Dendritic cell treated with granulocyte-macrophage colony-stimulating factor and Interleukin-4, amounts not matched to agents 40 ng/mL and 50 ng/mL, for 4 days (primary cell): ENCODE measurements at regions not wholly inside any gene's neighbourhood (a gene's known extent, or its start where the extent isn't known, plus 50 kb on each side); places are given as distances from the start of the nearest gene placed in this dataset.
"Not testable (repeated sequence)": the region's sequence is repeated elsewhere in the genome, so short reads cannot be mapped to it uniquely, and the experiment has no call there.

Experiments
- H3K27ac Mint-ChIP-seq: one replicate; pipeline ENCODE4 v1.8.0; 2022; ENCODE audit warnings: mild to moderate bottlenecking, mixed read lengths
- H3K27me3 Mint-ChIP-seq: one replicate; pipeline ENCODE4 v1.8.0; 2022; ENCODE audit warnings: mild to moderate bottlenecking, mixed read lengths
- H3K36me3 Mint-ChIP-seq: one replicate; pipeline ENCODE4 v1.8.0; 2022; ENCODE audit warnings: low read depth, mixed read lengths
- H3K4me1 Mint-ChIP-seq: one replicate; pipeline ENCODE4 v1.8.0; 2022; ENCODE audit warnings: low read depth, mixed read lengths
- H3K4me3 Mint-ChIP-seq: one replicate; pipeline ENCODE4 v1.8.0; 2022; ENCODE audit warnings: mild to moderate bottlenecking, moderate library complexity, mixed read lengths
- H3K9me3 Mint-ChIP-seq: one replicate; pipeline ENCODE4 v1.8.0; 2022; ENCODE audit warnings: mixed read lengths
- intact Hi-C: fragments of 100-400 bp; cut with micrococcal nuclease; formaldehyde crosslinking; loops from one replicate; pipeline ENCODE4 v1.15.0; 2022

DNA sequence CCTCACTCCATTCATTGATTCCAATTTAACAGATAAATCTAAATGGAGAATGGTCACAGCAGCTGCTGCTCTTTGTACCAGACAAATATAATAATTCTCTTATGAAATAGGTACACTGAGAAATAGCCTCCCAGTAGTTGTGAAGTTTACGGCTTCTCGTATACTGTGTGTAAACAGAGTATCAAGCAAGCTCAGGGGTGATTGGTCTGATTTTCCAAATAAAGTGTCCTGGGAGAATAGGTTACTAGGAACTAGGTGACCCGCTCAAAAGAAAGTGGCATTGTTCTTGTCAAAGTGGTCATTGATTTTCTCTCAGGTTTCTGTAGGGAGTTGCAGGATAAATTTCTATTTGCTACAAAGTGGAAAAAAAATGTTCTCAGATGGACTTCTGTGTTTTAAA is 838.2 kb downstream of the RAPGEF2 start:
- intact Hi-C loops: no loop called here
- H3K27ac Mint-ChIP-seq: no peak overlapping the region
- no peak overlapping the region for H3K4me3 Mint-ChIP-seq
- H3K27me3 Mint-ChIP-seq: no peaks in the 10 kb centered on the region
- peaks cover 2% of the 10 kb centered on the region for H3K9me3 Mint-ChIP-seq
- no peaks in the 10 kb centered on the region for H3K4me1 Mint-ChIP-seq
- H3K36me3 Mint-ChIP-seq: no peaks in the 10 kb centered on the region

DNA sequence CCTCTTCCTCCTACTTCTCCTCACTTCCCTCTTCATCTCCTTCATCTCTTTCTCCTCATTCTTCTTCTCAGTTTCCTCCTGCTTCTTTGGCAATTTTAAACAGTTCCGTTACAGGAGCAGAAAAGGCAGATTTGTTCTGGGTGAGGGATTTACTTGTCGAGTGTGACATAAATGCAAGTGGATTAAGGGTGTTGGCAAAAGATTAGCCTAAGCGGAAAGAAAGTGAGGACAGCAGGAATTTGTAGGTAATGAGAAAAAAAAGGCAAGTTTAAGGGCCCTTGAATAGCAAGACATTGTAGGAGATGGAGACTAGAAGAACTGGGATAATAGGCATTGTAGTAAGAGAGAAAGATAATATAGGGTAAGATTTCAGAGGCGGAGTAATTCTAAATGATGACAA is 841.6 kb downstream of the RAPGEF2 start:
- H3K4me3 Mint-ChIP-seq: no peak overlapping the region
- no peaks in the 10 kb centered on the region for H3K36me3 Mint-ChIP-seq
- H3K27me3 Mint-ChIP-seq: no peaks in the 10 kb centered on the region
- H3K27ac Mint-ChIP-seq: no peak overlapping the region
- H3K4me1 Mint-ChIP-seq: no peaks in the 10 kb centered on the region
- intact Hi-C loops: no loop called here
- H3K9me3 Mint-ChIP-seq: no peaks in the 10 kb centered on the region

DNA sequence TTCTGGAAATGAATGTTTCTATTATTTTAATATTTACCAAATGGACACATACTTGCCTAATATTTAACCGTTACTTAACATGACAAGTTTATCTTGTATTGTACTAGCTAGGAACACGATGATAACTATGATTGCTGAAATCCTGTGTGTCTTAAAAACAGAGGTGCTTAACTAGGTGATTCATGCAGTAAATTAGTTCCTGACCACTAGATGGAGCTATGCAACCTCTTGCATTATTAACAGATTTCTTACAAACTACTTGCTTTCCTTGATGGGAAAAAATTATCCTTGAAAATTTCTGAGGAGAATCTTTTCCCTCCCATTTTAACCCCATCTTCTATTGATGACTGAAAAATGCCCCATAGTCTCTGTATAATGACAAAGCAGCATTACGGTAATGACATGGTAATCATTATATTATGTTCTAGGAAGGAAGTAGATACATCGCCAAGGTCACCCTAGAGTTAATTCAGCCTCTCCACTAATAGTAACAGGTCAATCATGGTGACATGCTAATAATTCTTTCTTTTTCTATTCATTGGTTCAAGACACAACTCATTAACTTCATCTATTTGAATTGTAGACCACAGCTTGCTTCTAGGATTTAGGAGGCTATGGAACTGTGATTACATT is 844.2 kb downstream of the RAPGEF2 start:
- Mint-ChIP-seq H3K4me3 (no peak overlapping the region), H3K9me3 (no peaks in the 10 kb centered on the region), H3K27me3 (no peaks in the 10 kb centered on the region), H3K27ac (no peak overlapping the region), H3K4me1 (no peaks in the 10 kb centered on the region), H3K36me3 (no peaks in the 10 kb centered on the region)
- intact Hi-C loops: no loop called here

DNA sequence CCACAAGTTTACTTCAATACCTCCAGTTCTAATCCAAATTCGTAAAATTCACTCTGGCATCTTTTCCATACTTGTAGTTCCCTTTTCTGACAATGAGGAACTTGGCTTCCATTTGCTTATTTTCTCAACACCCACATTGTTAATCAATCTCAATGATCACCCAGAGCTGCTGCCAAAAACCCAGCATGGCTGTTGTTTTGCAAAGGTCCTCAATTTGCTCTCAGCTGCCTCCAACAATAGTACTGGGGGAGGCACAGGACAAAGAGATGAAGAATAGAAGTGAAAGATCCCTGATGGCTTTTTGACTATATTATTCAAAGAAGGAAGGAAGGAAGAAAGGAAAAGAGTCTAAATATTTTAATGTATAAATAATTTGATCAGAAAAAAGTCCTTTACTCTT is 847.8 kb downstream of the RAPGEF2 start:
- no peaks in the 10 kb centered on the region for H3K4me1 Mint-ChIP-seq
- intact Hi-C loops: no loop called here
- H3K9me3 Mint-ChIP-seq: no peaks in the 10 kb centered on the region
- no peaks in the 10 kb centered on the region for H3K36me3 Mint-ChIP-seq
- no peaks in the 10 kb centered on the region for H3K27me3 Mint-ChIP-seq
- H3K4me3 Mint-ChIP-seq: no peak overlapping the region
- no peak overlapping the region for H3K27ac Mint-ChIP-seq

DNA sequence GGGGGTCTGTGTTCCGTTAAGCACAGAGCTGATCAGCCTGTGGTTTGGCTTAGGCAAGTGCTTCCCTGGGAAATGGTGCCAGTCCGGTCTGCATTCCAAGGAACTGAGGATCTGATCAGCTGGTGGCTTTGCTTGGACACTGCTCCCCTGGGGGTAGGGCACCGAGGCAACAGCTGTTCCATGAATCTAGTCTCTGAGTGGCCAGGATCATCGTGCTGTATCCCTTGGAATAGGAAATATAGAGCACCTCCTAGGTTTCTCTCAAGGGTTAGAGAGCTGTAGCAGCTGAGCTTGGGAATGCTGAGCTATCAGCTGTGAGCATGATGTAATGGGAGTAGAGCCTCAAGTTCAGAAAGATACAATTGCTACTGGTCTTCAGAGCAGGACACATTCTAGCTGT is 863.9 kb downstream of the RAPGEF2 start:
- Mint-ChIP-seq H3K9me3 (no peaks in the 10 kb centered on the region), H3K36me3 (no peaks in the 10 kb centered on the region), H3K4me3 (no peak overlapping the region), H3K4me1 (no peaks in the 10 kb centered on the region), H3K27me3 (no peaks in the 10 kb centered on the region), H3K27ac (no peak overlapping the region)
- intact Hi-C loops: no loop called here

DNA sequence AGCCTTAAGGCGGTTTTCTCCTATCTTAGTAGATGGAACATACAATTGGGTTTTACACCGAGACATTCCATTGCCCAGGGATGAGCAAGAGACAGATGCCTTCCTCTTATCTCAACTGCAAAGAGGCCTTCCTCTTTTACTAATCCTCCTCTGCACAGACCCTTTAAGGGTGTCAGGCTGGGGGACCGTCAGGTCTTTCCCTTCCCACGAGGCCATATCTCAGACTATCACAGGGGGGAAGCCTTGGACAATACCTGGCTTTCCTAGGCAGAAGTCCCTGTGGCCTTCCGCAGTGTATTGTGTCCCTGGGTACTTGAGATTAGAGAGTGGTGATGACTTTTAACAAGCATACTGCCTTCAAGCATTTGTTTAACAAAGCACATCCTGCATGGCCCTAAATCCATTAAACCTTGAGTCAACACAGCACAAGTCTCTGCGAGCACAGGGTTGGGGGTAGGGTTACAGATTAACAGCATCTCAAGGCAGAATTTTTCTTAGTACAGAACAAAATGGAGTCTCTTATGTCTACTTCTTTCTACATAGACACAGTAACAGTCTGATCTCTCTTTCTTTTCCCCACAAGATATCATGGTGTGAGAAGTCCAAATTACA is 874.1 kb downstream of the RAPGEF2 start:
- H3K27ac Mint-ChIP-seq, H3K4me3 Mint-ChIP-seq, H3K36me3 Mint-ChIP-seq, H3K27me3 Mint-ChIP-seq, H3K4me1 Mint-ChIP-seq, intact Hi-C loops: not testable (repeated sequence)
- H3K9me3 Mint-ChIP-seq: peaks cover 25% of the 10 kb centered on the region

DNA sequence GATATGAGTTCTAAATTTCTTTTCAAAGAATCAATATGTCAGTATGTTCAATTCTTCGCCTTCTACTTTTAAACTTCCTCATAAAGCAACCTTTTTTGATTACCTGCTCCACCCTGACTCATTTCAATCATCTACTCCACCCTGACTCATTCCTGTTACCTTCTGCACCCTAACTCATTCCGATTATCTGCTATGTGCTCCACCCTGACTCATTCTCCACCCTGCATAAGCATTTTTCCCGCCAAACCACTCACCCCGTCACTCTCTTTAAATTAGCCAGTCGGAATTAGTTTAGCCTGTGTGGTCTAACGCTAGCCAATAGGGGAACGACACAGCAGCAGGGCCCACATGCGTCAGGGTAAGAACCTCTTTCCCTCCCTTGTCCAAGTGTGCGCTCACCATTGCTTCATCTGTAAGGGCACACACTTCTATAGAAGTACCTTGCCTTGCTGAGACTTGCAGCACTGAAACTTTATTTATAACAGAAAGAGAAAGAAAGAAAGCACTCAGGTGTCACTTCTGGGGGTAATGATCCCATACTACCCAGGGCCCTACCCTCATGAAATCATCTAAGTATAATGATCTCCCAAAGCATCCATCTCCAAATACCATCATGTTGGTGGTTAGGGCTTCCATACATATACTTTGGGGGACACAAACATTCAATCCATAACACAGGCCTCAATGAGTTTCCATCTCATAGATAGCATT is 875.2 kb downstream of the RAPGEF2 start:
- H3K36me3 Mint-ChIP-seq: no peaks in the 10 kb centered on the region
- H3K4me1 Mint-ChIP-seq: no peaks in the 10 kb centered on the region
- H3K27me3 Mint-ChIP-seq: no peaks in the 10 kb centered on the region
- no peak overlapping the region for H3K27ac Mint-ChIP-seq
- intact Hi-C loops: no loop called here
- no peak overlapping the region for H3K4me3 Mint-ChIP-seq
- peaks cover 16% of the 10 kb centered on the region for H3K9me3 Mint-ChIP-seq

DNA sequence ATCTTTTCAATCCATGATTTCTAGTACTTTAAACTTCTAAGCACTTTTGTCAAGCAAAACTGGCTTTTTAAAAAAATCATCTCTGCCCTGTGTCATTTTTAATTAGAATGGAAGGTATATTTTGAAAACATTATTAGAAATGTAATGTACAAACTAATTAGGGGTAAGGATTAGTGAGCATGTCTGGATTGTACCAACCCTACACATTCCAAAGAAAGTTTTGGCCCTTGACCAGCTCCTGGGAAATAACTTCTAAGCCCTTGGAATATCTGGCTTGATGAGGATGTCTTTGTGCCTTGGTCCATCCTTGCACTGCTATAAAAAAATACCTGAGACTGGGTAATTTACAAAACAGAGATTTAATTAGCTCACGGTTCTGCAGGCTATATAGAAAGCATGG is 876.5 kb downstream of the RAPGEF2 start:
- intact Hi-C loops: no loop called here
- H3K4me1 Mint-ChIP-seq: no peaks in the 10 kb centered on the region
- H3K27ac Mint-ChIP-seq: no peak overlapping the region
- no peaks in the 10 kb centered on the region for H3K27me3 Mint-ChIP-seq
- H3K9me3 Mint-ChIP-seq: peaks cover 13% of the 10 kb centered on the region
- H3K36me3 Mint-ChIP-seq: no peaks in the 10 kb centered on the region
- H3K4me3 Mint-ChIP-seq: no peak overlapping the region

DNA sequence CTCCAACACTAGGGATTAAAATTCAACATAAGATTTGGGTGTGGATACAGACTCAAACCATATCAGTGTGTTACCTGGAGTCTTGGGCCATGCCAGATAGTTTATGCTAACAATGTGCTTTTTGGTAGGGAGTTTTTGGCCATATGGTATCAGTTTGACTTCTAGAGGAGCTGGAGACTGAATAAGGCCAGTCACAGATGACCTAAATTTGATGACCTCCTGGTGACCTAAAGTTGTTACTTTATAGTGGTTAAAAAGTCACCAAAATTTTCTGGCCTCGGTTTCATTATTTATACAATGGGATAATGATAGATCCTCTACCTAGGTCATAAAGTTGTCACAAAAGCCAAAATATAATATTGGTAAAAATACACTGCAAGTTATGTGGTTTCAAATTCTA is 877.1 kb downstream of the RAPGEF2 start:
- Mint-ChIP-seq H3K36me3 (no peaks in the 10 kb centered on the region), H3K27me3 (no peaks in the 10 kb centered on the region)
- intact Hi-C loops: no loop called here

DNA sequence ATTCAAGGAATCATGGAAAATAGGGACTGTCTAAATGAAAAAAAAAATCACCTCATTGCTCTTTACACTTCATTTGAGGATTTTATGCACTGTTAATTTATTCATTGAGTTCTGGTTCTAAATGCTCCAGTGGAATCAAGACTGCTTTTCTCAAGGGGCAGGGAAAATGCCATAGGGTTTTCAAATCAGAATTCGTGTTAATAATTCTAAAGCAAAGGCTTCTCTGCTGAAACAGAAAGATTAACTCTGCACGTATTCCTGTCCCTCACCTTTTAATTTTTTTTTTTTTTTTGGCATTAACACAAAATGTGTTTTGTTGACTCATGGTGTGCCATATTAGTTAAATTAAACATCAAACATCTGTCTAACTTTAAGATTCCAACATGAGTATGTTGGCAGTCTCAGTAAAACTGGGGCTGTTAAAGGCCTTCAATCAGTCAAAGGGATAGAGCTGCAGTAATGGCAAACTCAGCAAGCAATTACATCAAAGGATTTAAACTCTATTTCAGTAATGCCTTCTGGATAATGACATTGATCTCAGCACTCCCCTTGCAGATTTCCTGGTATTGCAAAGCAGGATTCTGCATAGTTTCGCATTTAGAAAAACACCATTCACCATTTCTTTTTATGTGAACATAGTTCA is 878.1 kb downstream of the RAPGEF2 start:
- H3K27me3 Mint-ChIP-seq: no peaks in the 10 kb centered on the region
- no peak overlapping the region for H3K27ac Mint-ChIP-seq
- H3K4me1 Mint-ChIP-seq: no peaks in the 10 kb centered on the region
- H3K9me3 Mint-ChIP-seq: peaks cover 13% of the 10 kb centered on the region
- H3K4me3 Mint-ChIP-seq: no peak overlapping the region
- no peaks in the 10 kb centered on the region for H3K36me3 Mint-ChIP-seq
- intact Hi-C loops: no loop called here

More for the DNA sequence above, 877.1 kb downstream of the RAPGEF2 start:
- H3K4me1 Mint-ChIP-seq: no peaks in the 10 kb centered on the region
- no peak overlapping the region for H3K27ac Mint-ChIP-seq
- no peak overlapping the region for H3K4me3 Mint-ChIP-seq
- H3K9me3 Mint-ChIP-seq: peaks cover 13% of the 10 kb centered on the region

DNA sequence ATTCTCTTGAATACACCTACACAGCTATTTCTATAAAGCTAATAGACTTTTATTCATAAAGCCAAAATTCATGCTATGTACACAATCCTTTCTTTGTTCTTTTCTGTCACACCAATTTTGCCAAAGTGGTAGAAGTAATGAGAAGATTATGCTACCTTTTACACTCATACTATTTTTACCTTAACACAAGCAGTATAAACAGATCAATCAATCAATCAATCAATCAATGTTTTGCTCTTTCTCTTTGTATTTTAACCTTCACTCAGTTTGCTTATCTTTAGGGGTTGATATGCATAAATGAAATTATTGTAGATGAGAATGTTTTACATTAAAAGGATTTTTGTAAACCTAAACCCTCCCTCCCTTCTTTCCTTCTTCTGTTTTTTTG is 878.6 kb downstream of the RAPGEF2 start:
- intact Hi-C loops: no loop called here

DNA sequence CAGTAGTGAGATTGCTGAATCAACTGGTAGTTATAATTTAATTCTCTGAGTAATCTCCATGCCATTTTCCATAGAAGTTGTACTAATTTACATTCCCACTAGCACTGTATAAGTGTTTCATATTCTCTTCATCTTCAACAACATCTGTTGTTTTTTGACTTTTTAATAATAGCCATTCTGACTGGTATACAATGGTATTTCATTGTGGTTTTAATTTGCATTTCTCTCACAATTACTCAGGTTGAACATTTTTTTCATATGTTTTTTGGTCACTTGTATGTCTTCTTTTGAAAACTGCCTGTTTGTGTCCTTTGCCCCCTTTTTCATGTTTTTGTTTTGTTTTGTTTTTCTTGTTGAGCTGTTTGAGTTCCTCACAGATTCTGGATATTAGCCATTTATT is 880.2 kb downstream of the RAPGEF2 start:
- Mint-ChIP-seq H3K27me3 (no peaks in the 10 kb centered on the region), H3K4me3 (no peak overlapping the region), H3K4me1 (no peaks in the 10 kb centered on the region), H3K9me3 (peaks cover 2% of the 10 kb centered on the region), H3K36me3 (no peaks in the 10 kb centered on the region), H3K27ac (no peak overlapping the region)
- intact Hi-C loops: no loop called here

More for the DNA sequence above, 878.6 kb downstream of the RAPGEF2 start:
- no peaks in the 10 kb centered on the region for H3K4me1 Mint-ChIP-seq
- H3K9me3 Mint-ChIP-seq: peaks cover 13% of the 10 kb centered on the region
- no peaks in the 10 kb centered on the region for H3K36me3 Mint-ChIP-seq
- H3K4me3 Mint-ChIP-seq: no peak overlapping the region
- H3K27me3 Mint-ChIP-seq: no peaks in the 10 kb centered on the region
- H3K27ac Mint-ChIP-seq: no peak overlapping the region

DNA sequence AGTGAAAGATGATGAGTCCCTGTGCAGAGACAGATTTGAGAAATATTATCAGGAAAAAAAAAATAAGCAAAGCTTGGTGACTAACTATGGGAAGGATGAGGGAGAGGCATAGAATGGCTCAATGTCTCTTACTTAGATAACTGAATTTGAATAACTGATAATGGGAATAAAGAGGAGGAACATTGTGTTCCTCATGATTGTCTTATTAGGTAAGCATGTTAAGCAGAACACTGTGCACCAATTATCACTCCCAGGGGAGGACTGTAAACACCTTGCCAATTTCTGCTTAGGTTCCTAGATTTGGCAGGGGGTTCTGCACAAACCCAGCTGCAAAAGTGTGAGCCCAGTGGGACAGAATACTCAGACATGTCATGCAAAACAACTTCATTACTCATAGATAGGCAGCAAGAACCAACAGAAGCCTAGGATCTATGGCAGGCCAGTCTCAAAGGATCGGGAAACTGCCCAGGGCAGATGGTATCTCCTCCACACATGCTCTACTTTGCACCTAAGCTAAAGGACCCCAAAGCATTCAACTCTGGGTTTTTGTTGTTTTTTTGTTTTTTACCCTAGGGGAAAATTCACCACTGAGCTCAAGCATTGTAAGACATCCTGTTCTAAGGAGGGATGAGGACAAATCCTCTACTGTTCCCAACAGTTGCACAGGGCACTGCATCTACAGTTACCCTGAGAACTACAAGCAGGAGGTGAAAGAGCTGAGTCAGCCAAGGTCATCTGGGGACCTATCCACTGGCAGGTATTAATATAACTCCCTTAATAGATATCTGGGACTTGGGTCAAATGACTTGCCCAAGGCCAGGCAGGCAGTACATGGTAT is 907.0 kb downstream of the RAPGEF2 start:
- Mint-ChIP-seq H3K27me3 (no peaks in the 10 kb centered on the region), H3K27ac (no peak overlapping the region), H3K4me1 (no peaks in the 10 kb centered on the region), H3K9me3 (peaks cover 21% of the 10 kb centered on the region), H3K4me3 (no peak overlapping the region), H3K36me3 (no peaks in the 10 kb centered on the region)
- intact Hi-C loops: no loop called here

DNA sequence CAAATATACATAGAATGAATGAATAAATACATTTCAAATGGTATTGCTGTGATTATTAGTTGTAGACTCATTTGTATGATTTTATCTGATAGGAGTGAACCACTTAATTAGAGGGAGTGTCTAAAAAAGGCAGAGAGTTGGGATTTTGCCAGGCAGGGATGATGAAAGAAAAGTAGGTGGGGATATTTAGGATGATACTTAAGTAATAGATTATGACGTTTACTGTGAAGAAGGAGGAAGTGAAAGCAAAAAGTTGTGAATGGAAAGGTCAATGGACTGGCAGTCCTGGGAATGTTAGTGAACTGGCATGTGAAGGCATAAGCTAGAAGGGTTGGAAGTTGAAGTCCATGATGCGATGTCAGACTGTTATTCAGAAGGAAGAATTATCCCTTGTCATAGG is 917.1 kb downstream of the RAPGEF2 start:
- H3K27ac Mint-ChIP-seq: no peak overlapping the region
- H3K27me3 Mint-ChIP-seq: no peaks in the 10 kb centered on the region
- H3K36me3 Mint-ChIP-seq: no peaks in the 10 kb centered on the region
- peaks cover 39% of the 10 kb centered on the region for H3K9me3 Mint-ChIP-seq
- intact Hi-C loops: no loop called here
- H3K4me1 Mint-ChIP-seq: no peaks in the 10 kb centered on the region
- no peak overlapping the region for H3K4me3 Mint-ChIP-seq
